ENCODE measurements at regions not wholly inside any gene's neighbourhood (a gene's known extent, or its start where the extent isn't known, plus 50 kb on each side); places are given as distances from the start of the nearest gene placed in this dataset.

- Histone ChIP-seq H3K9ac (ENCODE audit: low read depth, low read length) (no peak overlapping the region), H3K4me3 (ENCODE audit: low read depth, low read length) (no peak overlapping the region), H3K9me3 (ENCODE audit: control insufficient read depth, insufficient read depth, low read length) (no peaks in the 10 kb centered on the region)
Measured at GRCh38 chr3:159534496-159534895, 454.1 kb upstream of the IL12A start.

GRCh38 chr3:159536876-159537275 is 451.8 kb upstream of the IL12A start:
- H3K9ac ChIP-seq (ENCODE audit: low read depth, low read length): no peak overlapping the region
- no peaks in the 10 kb centered on the region for H3K9me3 ChIP-seq (ENCODE audit: control insufficient read depth, insufficient read depth, low read length)
- no peaks in the 10 kb centered on the region for H3K36me3 ChIP-seq (ENCODE audit: control insufficient read depth, insufficient read depth, low read length)
- no peaks in the 10 kb centered on the region for H3K4me1 ChIP-seq (ENCODE audit: control insufficient read depth, insufficient read depth, low read length)
- H3K27me3 ChIP-seq (ENCODE audit: control insufficient read depth, insufficient read depth, low read length): no peaks in the 10 kb centered on the region
- H3K4me3 ChIP-seq (ENCODE audit: low read depth, low read length): no peak overlapping the region

More at GRCh38 chr3:159534496-159534895, 454.1 kb upstream of the IL12A start:
- H3K4me1 ChIP-seq (ENCODE audit: control insufficient read depth, insufficient read depth, low read length): no peaks in the 10 kb centered on the region
- H3K27me3 ChIP-seq (ENCODE audit: control insufficient read depth, insufficient read depth, low read length): no peaks in the 10 kb centered on the region
- H3K36me3 ChIP-seq (ENCODE audit: control insufficient read depth, insufficient read depth, low read length): no peaks in the 10 kb centered on the region

DNA sequence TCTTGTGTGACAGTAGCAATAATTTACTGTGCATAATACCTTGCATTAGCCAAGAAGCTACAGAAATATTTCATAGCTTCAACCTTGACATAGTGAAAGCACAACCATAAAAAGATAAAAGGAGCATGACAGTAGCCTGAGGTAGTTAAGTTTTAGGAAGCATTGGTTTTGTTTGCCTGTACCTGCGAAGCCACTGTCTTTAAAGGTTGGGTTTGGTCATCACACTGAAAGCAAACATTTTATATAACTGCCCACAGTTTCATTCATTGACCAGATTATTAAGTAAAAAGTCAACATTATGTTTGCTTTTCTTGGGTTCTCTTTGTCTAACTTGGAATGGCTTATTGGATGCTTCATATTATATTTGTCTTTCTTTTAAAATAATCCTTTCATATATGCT is 450.1 kb upstream of the IL12A start:
- H3K9me3 ChIP-seq (ENCODE audit: control insufficient read depth, insufficient read depth, low read length): no peaks in the 10 kb centered on the region
- H3K4me3 ChIP-seq (ENCODE audit: low read depth, low read length): no peak overlapping the region
- no peak overlapping the region for H3K9ac ChIP-seq (ENCODE audit: low read depth, low read length)
- no peaks in the 10 kb centered on the region for H3K4me1 ChIP-seq (ENCODE audit: control insufficient read depth, insufficient read depth, low read length)
- H3K27me3 ChIP-seq (ENCODE audit: control insufficient read depth, insufficient read depth, low read length): no peaks in the 10 kb centered on the region
- no peaks in the 10 kb centered on the region for H3K36me3 ChIP-seq (ENCODE audit: control insufficient read depth, insufficient read depth, low read length)

DNA sequence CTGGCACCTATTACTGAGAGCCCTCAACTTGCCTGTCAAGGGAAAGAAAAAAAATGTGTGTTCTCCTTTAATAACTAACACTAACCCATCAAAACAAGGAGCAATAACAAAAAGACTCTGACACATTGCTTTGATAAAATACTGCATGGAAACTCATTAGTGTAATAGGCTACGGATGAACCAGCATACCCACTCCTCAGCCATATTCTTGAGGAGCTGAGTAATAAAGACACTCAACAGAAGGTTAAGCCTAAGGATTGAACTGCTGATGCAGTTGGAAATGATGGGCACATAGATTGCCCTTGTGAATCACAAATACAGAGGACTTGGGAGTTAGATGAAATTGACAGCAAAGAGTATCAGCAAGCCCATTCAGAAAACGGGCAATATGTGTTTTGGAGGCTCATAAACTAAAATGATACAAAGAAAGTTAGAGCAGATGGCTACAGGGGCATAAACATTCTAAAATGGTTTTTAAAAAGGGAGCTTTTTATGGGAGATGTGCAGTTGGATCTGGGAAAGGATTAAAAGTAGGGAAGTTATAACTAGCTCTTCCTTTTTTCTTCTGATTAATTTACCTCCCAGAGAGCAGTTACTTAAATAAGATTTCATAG is 447.6 kb upstream of the IL12A start:
- Histone ChIP-seq H3K9ac (ENCODE audit: low read depth, low read length) (no peak overlapping the region), H3K4me1 (ENCODE audit: control insufficient read depth, insufficient read depth, low read length) (no peaks in the 10 kb centered on the region), H3K27me3 (ENCODE audit: control insufficient read depth, insufficient read depth, low read length) (no peaks in the 10 kb centered on the region), H3K4me3 (ENCODE audit: low read depth, low read length) (no peak overlapping the region), H3K36me3 (ENCODE audit: control insufficient read depth, insufficient read depth, low read length) (no peaks in the 10 kb centered on the region), H3K9me3 (ENCODE audit: control insufficient read depth, insufficient read depth, low read length) (no peaks in the 10 kb centered on the region)

DNA sequence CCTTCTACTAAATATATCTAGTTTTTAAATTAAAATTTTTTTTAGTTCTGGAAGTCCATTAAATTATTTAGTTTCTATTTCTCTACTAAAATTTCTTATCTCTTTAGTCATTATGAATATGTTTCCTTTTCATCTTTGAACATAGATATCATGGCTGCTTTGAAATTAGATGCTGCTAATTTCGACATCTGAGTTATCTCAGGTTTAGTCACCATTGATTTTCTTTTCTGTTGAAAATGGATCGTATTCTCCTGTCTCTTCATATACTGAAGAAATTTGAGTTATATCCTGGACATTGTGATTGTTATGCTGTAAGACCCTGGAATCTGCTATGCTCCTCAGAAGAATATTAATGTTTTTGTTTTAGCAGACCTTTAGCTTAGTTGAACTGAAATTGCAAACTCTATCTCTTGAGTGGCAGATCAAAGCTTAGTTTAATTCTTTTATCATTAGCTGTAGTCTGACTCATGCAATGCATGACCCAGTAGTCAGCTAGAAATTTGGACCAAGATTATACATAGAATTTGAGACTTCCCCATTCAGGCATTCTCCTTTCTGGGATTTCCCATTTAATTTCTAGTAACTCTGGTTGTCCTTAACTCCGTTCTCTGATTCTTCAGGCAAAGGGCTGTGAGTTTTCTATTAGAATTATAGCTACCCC is 439.8 kb upstream of the IL12A start:
- Histone ChIP-seq H3K27me3 (ENCODE audit: control insufficient read depth, insufficient read depth, low read length) (no peaks in the 10 kb centered on the region), H3K4me3 (ENCODE audit: low read depth, low read length) (no peak overlapping the region), H3K9ac (ENCODE audit: low read depth, low read length) (no peak overlapping the region), H3K4me1 (ENCODE audit: control insufficient read depth, insufficient read depth, low read length) (no peaks in the 10 kb centered on the region), H3K9me3 (ENCODE audit: control insufficient read depth, insufficient read depth, low read length) (no peaks in the 10 kb centered on the region), H3K36me3 (ENCODE audit: control insufficient read depth, insufficient read depth, low read length) (no peaks in the 10 kb centered on the region)

- H3K36me3 ChIP-seq (ENCODE audit: control insufficient read depth, insufficient read depth, low read length): no peaks in the 10 kb centered on the region
- peaks cover 6% of the 10 kb centered on the region for H3K4me1 ChIP-seq (ENCODE audit: control insufficient read depth, insufficient read depth, low read length)
- peaks cover 15% of the 10 kb centered on the region for H3K27me3 ChIP-seq (ENCODE audit: control insufficient read depth, insufficient read depth, low read length)
- no peaks in the 10 kb centered on the region for H3K9me3 ChIP-seq (ENCODE audit: control insufficient read depth, insufficient read depth, low read length)
- H3K4me3 ChIP-seq (ENCODE audit: low read depth, low read length): no peak overlapping the region
- H3K9ac ChIP-seq (ENCODE audit: low read depth, low read length): no peak overlapping the region
Measured at GRCh38 chr3:159555205-159555604, 433.4 kb upstream of the IL12A start.

DNA sequence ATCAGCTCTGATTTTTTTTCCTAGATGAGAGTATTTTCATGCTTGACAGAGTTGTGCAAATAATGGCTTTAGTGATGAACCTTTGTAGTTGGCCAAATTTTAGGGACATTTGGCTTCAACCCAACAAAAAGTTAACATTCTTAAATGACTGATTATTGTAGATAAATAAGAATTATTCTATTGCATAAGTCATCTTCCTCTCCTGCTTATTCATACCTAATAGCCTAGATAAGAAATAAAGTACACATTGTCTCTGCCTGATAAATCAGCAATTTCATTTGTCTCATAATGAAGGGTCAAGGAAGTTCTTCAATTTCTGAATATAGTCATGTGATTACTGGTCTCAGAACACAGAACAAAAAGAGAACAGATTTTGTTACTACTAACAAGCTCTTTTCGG is 428.9 kb upstream of the IL12A start:
- no peaks in the 10 kb centered on the region for H3K9me3 ChIP-seq (ENCODE audit: control insufficient read depth, insufficient read depth, low read length)
- H3K4me1 ChIP-seq (ENCODE audit: control insufficient read depth, insufficient read depth, low read length): peaks cover 22% of the 10 kb centered on the region
- no peak overlapping the region for H3K4me3 ChIP-seq (ENCODE audit: low read depth, low read length)
- H3K27me3 ChIP-seq (ENCODE audit: control insufficient read depth, insufficient read depth, low read length): peaks cover 15% of the 10 kb centered on the region
- H3K36me3 ChIP-seq (ENCODE audit: control insufficient read depth, insufficient read depth, low read length): no peaks in the 10 kb centered on the region
- H3K9ac ChIP-seq (ENCODE audit: low read depth, low read length): no peak overlapping the region

DNA sequence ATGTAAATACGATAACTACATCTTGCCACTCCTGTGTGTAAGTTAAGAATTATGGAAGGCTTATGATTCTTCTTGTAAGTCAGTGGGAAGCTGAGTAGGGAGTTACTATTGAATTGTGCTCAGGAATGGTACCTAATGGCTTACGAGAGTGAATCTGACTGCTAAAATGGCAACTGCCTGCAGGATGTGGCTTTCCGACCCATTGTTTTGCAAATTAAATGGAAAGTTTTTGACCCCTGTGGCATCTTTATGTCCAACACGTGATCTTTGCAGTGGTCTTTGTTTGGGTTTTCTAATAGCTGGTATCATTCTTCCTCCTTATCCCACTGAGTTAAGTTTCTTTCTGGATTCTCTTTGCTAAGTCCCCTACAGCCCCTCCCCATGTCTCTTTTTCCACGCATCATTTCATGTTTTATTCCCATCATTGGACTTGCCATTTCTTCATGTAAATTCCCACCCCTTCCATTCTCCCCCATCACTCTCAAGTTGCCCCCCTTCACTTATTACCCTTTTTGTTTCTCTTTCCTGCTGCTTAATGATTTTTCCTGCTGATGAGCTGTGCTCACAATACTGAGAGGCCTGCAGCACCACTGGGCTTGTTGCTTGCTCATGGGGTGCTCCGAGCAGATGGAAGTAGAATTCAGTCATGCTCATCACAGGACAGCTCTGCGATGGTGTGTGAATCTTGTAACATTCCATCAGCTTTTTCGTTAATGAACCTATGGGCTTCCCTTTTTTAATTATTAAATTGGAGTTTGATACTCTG is 428.2 kb upstream of the IL12A start:
- Histone ChIP-seq H3K9ac (ENCODE audit: low read depth, low read length) (no peak overlapping the region), H3K27me3 (ENCODE audit: control insufficient read depth, insufficient read depth, low read length) (peaks cover 15% of the 10 kb centered on the region), H3K4me1 (ENCODE audit: control insufficient read depth, insufficient read depth, low read length) (peaks cover 22% of the 10 kb centered on the region), H3K4me3 (ENCODE audit: low read depth, low read length) (no peak overlapping the region), H3K36me3 (ENCODE audit: control insufficient read depth, insufficient read depth, low read length) (no peaks in the 10 kb centered on the region), H3K9me3 (ENCODE audit: control insufficient read depth, insufficient read depth, low read length) (no peaks in the 10 kb centered on the region)

GRCh38 chr3:159565313-159565712 is 423.3 kb upstream of the IL12A start:
- Histone ChIP-seq H3K4me3 (ENCODE audit: low read depth, low read length) (no peak overlapping the region), H3K4me1 (ENCODE audit: control insufficient read depth, insufficient read depth, low read length) (peaks cover 15% of the 10 kb centered on the region), H3K27me3 (ENCODE audit: control insufficient read depth, insufficient read depth, low read length) (no peaks in the 10 kb centered on the region), H3K9ac (ENCODE audit: low read depth, low read length) (no peak overlapping the region), H3K36me3 (ENCODE audit: control insufficient read depth, insufficient read depth, low read length) (no peaks in the 10 kb centered on the region), H3K9me3 (ENCODE audit: control insufficient read depth, insufficient read depth, low read length) (no peaks in the 10 kb centered on the region)

- Histone ChIP-seq H3K9ac (ENCODE audit: low read depth, low read length) (no peak overlapping the region), H3K9me3 (ENCODE audit: control insufficient read depth, insufficient read depth, low read length) (no peaks in the 10 kb centered on the region), H3K36me3 (ENCODE audit: control insufficient read depth, insufficient read depth, low read length) (no peaks in the 10 kb centered on the region), H3K4me3 (ENCODE audit: low read depth, low read length) (no peak overlapping the region), H3K4me1 (ENCODE audit: control insufficient read depth, insufficient read depth, low read length) (no peaks in the 10 kb centered on the region), H3K27me3 (ENCODE audit: control insufficient read depth, insufficient read depth, low read length) (no peaks in the 10 kb centered on the region)
Measured at GRCh38 chr3:159583662-159584061, 405.0 kb upstream of the IL12A start.

DNA sequence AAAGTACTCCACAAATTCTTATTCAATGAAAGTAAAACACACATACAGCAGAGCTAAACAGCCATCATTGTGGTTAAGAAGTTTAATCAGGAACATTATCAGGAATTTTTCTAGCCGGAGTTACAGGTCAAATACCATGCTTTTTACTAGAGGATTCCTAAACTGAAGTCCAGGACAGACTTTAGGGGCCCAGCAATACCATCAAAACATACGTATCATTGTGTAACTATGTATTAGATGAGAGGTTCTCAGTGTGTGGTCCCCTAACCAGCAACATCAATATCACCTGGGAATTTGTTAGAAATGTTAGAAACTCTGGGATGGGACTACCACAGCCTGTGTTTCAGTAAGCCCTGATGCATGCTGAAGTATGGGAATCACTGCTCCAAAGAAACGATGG is 404.2 kb upstream of the IL12A start:
- Histone ChIP-seq H3K9ac (ENCODE audit: low read depth, low read length) (no peak overlapping the region), H3K4me1 (ENCODE audit: control insufficient read depth, insufficient read depth, low read length) (no peaks in the 10 kb centered on the region), H3K4me3 (ENCODE audit: low read depth, low read length) (no peak overlapping the region), H3K9me3 (ENCODE audit: control insufficient read depth, insufficient read depth, low read length) (no peaks in the 10 kb centered on the region), H3K36me3 (ENCODE audit: control insufficient read depth, insufficient read depth, low read length) (no peaks in the 10 kb centered on the region), H3K27me3 (ENCODE audit: control insufficient read depth, insufficient read depth, low read length) (no peaks in the 10 kb centered on the region)
